GM19023 (cell line): ENCODE measurements at regions not wholly inside any gene's neighbourhood (a gene's known extent, or its start where the extent isn't known, plus 50 kb on each side); places are given as distances from the start of the nearest gene placed in this dataset.
"Not testable (repeated sequence)": the region's sequence is repeated elsewhere in the genome, so short reads cannot be mapped to it uniquely, and the experiment has no call there.

Experiments
- ATAC-seq: cut with Tn5 transposase; IDR thresholded peaks from one replicate; pipeline ENCODE4 v1.9.1; 2021; ENCODE audit warnings: mild to moderate bottlenecking, moderate library complexity; ENCODE audit not compliant: unreplicated experiment

DNA sequence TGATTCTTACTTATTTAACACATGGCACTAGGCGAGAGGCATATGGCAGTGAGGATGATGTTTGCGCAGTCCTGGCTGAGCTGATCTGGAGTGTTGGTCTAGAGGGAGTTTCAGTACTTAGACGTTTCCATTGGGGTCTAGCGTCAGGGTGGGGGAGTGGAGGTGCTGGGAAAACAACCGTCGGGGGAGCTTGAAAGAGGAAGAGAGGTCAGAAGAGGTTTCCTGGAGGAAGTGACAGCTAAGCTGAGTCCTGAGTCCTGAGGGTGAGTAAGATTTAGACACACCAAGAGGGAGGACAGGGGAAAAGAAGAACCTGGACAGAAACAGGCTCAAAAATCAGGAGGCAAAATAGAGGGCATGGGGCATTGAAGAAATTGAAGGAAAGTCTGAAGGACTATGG, 81.4 kb downstream of the ALOX5AP start:
- no peak for ATAC-seq

DNA sequence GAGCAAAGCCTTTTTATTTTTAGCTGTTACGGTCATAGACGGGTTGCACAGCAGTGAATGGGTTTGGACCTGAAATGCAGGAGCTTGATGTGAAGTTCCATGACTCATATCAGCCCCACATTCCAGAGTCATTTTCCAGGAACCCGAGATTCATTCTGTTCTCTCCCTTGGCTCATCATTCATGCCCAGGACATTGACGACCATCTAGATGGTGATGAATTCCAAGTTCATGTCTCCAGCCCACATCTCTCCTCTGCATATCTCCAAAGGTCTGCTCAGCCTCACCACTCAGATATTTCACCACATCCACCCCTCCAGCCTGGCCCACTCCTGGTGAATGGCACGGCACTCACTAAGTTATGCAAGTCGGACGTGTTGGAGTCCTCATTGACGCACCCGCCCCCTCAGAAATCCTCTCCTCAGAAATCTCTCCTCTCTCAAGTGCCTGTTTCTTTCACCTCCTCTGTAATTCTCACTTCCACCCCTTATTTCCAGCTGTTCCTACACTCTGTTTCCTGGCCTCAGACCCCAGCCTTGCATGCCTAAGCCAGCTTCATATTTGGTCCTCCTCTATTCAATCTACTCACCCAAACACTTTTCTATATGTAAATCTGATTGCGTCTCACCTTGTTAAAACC, 83.1 kb downstream of the ALOX5AP start:
- no peak for ATAC-seq

DNA sequence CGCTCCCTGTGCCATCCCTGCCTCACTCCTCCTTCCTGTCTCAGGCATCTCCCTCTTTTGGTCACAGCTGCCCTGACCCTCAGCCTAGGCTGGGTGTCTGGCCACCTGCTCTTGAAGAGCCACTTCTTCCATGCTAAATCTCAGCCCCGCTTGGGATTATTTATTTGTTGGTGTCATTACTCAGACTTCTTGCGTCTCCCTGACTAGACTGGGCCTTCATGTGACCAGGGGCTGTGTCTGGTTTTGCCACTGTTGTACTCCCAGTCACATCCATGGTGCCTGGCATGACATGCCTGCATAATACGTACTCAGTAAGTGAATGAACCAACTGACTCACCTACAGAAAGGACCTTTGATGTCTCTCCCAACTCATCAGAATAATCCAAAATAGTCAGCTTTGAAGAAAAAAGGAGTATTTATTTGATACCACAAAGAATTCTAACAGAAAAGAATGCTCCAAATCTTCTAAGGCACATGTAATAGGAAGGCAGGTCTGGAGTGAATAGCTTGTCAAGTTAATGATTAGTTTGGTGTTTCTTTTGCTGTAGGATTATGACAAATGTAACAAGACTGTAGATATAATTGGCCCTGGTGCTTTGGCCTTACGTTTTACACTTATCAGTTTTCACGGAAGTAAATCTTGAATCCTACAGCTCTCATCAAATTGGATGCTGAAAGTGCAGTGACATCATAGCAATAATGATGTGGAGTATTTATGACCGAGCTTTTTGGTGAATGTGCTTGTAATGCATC, 84.0 kb downstream of the ALOX5AP start:
- no peak for ATAC-seq

DNA sequence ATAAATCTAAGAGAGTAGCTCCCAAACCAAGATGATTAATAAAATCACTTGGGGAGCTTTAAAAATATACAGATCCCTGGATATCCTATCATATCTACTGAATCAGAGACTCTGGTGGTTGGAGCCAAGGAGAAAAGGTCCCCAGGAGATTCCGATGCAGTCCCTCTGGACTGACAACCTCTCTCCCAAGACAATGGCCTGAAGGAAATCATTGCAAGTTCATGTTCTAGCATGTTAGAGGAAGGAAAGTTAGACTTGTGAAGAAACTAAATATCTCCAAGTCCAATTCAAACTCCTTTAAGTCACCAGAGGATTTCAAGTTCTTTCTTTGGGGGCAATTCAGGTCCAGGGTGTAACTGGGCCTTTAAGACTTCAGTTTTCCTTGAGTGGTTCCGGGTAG, 84.7 kb upstream of the MEDAG start:
- no peak for ATAC-seq

DNA sequence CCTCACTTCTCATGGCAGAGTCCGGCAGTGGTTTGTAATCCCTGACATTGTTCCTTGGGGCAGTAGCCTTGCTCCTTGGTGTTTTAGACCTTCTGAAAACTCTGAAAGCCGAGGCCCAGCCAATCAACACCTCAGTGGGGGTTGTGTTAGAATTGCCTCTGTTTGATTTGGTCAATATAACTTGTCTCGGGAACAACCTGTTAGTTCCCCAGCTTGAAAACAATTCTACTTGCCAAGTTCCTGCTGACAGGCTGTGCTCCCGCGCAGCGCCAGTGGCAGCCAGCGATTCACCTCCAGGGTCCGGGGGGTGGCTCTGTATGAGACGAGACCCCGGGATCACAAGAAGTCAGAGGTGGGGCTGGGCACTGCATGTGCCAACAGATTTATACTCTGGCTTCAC, 81.4 kb upstream of the MEDAG start:
- ATAC-seq = no peak

DNA sequence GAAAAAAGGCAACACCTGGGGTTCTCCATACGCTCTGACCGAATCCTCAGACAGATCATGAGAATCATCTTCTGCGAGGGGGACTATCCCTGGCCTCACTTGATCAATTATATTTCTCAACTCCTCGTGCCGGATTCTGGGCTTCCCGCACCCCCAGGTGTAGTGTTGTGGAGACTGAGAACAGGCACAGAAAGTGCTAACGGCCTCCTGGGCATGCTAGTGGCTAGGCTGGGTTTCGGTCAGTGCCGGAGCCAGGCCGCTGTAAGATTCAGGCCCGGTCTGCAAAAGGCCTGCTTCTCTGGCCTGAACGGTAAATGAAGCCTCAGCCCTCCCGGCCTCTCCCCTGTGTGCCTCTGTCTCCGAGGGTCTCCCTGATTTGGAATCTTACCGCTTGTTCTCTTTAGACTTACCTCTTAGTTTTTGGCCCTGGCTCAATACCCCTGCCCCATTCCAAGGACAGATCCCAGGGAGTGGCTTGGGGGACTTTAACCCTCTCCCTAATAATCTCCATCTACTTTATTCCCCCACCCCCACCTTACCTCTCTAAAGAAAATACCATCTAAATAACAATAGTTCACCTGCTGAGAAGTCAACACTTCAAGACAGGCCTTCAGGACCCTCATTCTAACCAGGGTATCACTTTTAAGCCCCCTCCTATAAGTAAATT, 79.0 kb upstream of the MEDAG start:
- ATAC-seq = no peak

DNA sequence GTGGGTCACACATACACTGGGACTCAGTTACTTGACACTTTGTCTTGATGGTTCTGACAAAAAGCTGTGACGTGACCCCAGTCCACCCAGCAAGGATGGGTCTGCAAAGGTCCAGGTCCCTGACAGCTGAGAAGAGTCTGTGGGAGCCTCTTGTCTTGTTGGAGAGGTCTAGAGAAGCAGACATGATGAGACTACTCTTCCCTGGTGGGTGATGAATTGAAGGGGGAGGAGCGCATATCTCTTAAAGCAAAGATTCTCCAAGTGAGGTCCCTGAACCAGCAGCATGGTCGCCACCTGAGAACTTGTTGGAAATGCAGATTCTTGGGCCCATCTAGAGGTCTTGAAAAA, 78.5 kb upstream of the MEDAG start:
- no peak for ATAC-seq

DNA sequence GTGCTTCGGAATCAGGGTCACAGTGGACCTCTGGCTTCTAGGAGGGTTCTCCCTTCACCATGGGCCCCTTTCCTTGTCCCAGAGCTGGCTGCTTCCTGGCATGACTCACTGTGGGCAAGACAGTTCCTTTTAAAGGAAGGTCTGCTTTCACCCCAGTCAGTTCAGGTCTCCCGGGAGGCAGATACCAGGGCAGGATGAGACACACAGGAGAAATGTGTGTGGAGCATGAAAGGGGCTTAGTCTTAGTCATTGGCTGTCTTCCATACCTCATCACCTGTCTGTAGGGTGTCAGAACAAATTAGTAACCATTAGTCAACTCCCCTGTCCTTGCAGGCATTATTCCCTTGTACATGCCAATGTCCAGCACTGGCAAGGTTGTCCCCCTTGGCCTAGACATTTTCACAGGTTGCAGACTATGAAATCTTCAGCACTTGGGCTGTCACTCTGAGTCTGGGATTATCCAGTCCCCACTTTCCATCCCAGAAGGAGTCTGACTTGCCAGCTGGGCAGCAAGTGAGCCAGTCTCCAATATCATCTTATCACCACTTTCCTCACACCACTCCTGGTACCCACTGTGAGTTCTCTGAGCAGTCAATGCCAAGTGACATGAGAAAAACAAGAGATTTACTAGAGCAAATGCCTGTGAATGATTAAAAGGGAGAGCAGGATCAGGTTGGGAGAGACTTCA, 76.8 kb upstream of the MEDAG start:
- no peak for ATAC-seq

DNA sequence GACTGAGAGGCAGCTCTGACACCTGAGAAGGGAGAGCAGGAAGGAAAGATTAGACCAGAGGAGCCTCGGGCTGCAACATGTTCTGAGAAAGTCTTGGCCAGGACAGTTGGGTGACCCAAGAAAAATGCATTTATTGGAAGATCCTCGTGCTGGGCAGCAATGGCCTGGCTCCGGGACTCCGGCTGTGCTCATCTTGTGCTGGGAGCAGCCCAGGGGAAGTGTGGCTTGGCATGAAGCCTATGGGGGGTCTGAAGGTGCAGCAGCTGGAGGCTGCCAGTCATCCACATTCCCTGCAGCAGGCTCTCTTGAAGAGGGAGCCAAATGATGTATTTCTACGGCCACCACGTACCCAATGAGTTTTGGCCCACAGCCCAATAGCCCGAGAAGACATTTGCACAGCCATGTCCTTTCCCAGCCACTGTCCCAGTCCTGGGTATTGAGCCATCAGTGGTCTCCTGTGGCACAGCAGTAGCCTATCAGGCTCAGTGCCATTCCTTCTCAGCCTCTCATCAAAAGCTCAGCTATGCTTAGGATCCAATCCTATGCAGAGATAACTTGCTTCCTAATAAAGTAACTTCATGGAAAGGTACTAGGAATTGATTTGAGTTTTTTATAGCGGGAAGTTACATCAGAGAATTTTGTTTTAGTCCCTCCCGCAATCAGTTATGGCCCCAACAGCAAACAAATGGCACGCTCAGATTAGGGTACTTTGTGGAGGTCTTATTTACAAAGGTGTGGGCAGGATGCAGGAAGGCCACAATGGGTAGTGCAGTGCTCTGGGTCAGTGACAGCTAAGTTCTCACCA, 76.0 kb upstream of the MEDAG start:
- no peak for ATAC-seq

DNA sequence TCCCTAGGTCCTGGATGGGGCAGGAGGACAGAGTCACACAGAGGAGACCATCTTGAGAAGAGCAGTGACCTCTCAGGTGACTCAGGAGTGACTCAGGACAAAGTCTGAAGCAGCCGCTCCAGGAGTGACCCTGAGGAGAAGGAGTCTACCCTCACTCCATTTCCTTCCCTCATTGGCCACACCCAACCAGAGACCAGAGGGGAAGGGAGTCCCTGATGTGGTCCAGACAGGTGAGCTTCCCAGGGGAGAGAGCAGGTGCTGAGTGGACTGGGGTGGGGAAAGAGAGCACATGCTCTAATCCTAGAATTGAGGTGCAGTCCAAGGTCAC, 75.5 kb upstream of the MEDAG start:
- no peak for ATAC-seq

DNA sequence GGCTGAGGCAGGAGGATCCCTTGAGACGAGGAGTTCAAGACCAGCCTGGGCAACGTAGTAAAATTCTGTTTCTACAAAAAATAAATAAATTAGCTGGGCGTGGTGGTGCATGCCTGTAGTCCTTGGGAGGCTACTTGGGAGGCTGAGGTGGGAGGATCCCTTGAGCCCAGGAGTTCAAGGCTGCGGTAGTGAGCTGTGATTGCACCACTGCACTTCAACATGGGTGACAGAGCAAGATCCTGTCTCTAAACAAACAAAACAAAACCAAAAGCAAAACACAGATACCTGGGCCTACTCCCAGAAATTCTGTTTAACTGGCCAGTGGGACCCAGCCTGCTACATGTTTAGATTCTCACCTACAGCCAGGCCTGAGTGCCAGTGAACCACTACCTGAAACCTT, 74.6 kb upstream of the MEDAG start:
- ATAC-seq = no peak

DNA sequence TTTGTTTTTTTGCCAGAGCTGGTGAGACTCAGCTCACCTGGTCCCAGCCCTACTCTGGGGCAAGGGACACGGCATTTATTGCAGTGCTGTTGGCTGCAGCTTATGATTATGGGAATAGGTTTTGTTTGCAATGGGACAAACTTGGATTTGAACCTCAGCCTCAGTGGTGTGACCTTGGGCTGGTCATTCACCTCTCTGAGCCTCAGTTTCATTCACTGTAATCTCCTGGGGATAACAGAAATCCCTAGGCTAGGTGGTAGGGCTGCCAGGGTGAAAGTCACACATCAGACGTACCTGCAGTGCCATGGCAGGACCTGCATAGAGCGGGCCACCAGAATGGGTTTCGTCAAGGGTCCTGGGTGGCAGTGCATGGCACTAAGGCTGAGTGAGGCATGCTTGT, 73.7 kb upstream of the MEDAG start:
- no peak for ATAC-seq

DNA sequence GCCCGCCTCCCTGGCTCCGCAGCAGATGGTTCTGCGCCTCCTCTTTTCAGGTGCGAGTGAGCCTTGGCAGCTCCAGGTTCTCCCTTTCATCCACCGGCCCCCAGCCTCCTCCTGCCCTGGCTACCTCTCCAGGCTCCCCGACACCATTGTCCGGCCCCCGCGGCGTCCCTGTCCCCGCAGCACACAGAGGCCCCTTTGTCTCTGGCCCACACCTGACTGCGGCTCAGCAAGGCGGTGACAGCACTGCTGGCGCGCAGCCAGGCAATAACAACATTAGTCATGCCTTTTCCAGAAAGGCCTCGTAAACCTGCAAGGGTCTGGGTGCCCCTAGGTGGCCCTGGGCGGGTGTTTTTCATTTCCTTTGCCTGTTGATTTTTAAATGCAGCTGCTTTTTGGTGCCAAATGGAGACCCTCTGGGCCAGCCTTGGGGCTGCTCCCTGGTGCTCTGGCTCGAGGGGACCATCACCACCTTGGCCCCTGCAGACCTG, 73.2 kb upstream of the MEDAG start:
- ATAC-seq = no peak

DNA sequence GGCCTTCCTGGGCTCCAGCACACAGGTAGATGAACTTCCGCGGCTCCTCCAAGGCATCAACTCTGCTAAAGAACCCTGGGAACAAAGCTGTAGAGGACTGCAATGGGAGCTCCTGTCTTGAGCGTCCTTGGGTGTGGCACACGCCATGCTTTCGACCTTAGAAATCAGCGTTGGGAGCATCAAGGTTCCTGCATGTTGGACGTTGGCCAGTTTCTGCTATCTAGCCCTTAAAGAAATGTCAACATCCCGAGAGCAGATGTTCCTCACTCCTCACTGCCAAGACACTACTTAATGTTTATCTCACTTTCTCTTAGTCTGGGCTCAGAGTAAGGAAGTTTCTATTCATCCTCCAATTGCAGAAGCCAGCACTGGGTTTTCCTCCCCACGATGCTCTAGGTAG, 70.6 kb upstream of the MEDAG start:
- no peak for ATAC-seq

DNA sequence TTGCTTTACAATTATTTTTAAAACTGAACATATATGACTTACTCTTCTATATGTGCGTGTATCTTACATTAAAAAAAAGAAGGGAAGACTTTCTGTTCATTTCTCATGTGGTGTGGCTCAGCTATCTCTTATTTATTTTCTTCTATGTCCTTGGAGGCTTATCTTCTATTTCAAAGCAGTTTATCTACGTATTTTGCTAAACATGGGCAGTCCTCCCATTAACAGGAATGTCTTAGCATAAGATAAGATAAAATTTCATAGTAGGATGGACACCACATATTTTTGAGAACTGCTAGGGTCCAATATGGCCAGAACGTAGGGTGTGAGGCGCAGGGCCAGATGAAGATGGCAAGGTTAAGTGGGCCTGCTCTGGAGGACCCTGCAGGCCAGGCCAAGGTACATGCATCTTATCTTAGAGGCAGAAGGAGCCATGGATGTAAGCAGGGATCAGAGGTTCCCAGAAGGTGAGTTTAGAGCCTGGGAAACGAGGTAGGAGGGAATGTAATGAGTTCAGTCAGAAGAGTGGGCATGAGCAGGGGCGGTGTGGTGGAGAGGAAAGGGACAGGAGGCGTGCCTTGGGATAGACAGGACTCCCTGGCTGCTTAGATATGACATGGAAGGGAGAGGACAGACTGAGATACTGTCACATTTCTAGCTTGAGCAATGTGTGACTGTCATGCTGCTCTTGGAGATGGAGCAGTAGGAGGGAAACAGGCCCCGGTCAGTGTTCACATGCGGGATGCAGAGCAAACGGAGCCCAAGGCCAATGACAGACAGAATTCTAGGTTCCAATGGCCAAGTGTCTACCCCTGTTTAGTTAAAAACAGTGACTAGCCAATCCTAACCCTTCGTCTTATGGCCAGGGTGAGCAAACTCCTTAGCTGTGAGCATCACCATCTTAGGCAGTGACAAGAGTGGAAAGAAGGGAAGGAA, 68.6 kb upstream of the MEDAG start:
- no peak for ATAC-seq

DNA sequence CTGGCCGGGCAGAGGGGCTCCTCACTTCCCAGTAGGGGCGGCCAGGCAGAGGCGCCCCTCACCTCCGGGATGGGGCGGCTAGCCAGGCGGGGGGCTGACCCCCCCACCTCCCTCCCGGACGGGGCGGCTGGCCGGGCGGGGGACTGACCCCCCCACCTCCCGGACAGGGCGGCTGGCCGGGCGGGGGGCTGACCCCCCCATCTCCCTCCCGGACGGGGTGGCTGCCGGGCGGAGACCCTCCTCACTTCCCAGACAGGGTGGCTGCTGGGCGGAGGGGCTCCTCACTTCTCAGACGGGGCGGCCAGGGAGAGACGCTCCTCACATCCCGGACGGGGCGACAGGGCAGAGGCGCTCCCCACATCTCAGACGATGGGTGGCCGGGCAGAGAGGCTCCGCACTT, 66.4 kb upstream of the MEDAG start:
- ATAC-seq = not testable (repeated sequence)

DNA sequence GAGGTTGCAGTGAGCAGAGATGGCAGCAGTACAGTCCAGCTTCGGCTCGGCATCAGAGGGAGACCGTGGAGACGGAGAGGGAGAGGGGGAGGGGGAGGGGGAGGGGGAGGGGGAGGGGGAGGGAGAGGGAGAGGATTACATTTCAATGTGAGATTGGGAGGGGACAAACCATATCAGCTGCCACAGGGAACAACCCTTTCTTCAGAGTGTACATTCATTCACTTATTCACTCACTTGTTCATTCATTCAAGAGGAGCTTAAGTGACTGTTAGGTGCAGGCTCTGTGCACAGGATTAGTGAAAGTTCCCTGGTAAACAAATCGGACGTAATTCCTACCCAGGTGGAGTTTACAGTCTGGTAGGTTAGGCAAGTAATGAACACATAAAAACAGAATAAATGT, 65.6 kb upstream of the MEDAG start:
- no peak for ATAC-seq

DNA sequence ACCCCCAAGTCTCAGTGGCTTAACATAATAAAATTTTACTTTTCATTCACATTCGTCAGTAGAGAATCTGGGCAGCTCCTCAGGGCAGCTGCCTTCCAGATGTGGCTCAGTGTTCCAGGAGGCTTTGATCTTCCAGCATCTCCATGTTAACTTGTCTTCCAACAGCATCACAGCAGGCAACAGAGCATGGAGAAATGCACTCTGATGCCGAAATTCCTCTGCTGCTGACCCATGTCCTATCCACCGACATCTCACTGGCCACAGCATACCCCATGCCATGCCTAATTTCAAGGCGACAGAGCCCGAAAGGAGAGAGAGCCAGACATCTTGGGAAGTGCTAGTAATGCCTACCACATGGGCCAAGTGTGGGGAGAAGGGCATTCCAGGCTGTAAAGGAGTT, 64.9 kb upstream of the MEDAG start:
- no peak for ATAC-seq

DNA sequence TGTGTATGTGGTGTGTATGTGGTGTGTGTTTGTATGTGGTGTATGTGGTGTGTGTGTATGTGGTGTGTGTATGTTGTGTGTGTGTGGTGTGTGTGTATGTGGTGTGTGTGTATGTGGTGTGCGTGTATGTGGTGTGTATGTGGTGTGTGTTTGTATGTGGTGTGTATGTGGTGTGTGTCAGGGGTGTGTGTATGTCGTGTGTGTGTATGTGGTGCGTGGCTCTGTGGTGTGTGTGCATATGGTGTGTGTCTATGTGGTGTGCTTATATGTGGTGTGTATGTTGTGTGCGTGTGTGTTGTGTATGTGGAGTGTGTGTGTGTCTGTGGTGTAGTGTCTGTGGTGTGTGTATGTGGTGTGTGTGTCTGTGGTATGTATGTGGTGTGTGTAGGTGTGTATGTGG, 62.5 kb upstream of the MEDAG start:
- ATAC-seq = no peak
